WTC11 (cell line): ENCODE measurements at regions not wholly inside any gene's neighbourhood (a gene's known extent, or its start where the extent isn't known, plus 50 kb on each side); places are given as distances from the start of the nearest gene placed in this dataset.
"Not testable (repeated sequence)": the region's sequence is repeated elsewhere in the genome, so short reads cannot be mapped to it uniquely, and the experiment has no call there.

ENCODE experiments used
- ATAC-seq: fragments of 200-7000 bp; cut with Tn5 transposase; 2 replicates; pipeline ENCODE4 v1.10.0; 2021; ENCODE audit warnings: mild to moderate bottlenecking, moderate library complexity
- CTCF ChIA-PET: fragments of 300-600 bp; sonication (Branson Sonifier 250); formaldehyde crosslinking; loops from one replicate; lab custom pipeline; 2021; ENCODE audit warnings: antibody characterized with exemption; lab: Charles Lee
- POLR2A ChIA-PET: fragments of 350-600 bp; sonication (Branson Sonifier 250); formaldehyde crosslinking; loops from one replicate; lab custom pipeline; 2021; ENCODE audit warnings: antibody characterized with exemption; lab: Charles Lee
- DNase-seq: peaks from one replicate; pipeline ENCODE4 v3.0.0; 2021; ENCODE audit warnings: low spot score
- H3K27ac Mint-ChIP-seq: 2 replicates; pipeline ENCODE4 v1.8.0; 2021; ENCODE audit warnings: mixed read lengths
- H3K27me3 Mint-ChIP-seq: 2 replicates; pipeline ENCODE4 v1.8.0; 2021; ENCODE audit warnings: low read depth, mild to moderate bottlenecking, moderate library complexity, mixed read lengths
- H3K36me3 Mint-ChIP-seq: 2 replicates; pipeline ENCODE4 v1.8.0; 2021; ENCODE audit warnings: mixed read lengths
- H3K4me1 Mint-ChIP-seq: 2 replicates; pipeline ENCODE4 v1.8.0; 2022; ENCODE audit warnings: mixed read lengths
- H3K4me3 Mint-ChIP-seq: 2 replicates; pipeline ENCODE4 v1.8.0; 2021; ENCODE audit warnings: mild to moderate bottlenecking, moderate library complexity, mixed read lengths
- H3K9me3 Mint-ChIP-seq: 2 replicates; pipeline ENCODE4 v1.8.0; 2021; ENCODE audit warnings: mixed read lengths

DNA sequence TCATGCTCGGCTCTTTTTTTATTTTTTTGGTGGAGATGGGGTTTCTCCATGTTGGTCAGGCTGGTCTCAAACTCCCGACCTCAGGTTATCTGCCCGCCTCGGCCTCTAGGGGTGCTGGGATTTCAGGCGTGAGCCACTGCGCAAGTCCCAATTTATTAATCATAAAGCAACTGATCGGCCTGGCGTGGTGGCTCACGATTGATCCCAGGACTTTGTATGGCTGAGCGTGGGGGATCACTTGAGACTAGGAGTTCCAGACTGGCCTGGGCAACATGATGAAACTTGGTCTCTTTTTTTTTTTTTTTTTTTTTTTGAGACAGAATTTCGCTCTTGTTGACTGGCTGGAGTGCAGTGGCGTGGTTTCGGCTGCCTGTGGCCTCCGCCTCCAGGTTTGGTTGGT, 139.8 kb downstream of the GOLGA6L22 start:
- H3K9me3 Mint-ChIP-seq, DNase-seq, H3K27ac Mint-ChIP-seq, H3K4me3 Mint-ChIP-seq, H3K4me1 Mint-ChIP-seq, CTCF ChIA-PET, POLR2A ChIA-PET, H3K27me3 Mint-ChIP-seq, ATAC-seq, H3K36me3 Mint-ChIP-seq: not testable (repeated sequence)

DNA sequence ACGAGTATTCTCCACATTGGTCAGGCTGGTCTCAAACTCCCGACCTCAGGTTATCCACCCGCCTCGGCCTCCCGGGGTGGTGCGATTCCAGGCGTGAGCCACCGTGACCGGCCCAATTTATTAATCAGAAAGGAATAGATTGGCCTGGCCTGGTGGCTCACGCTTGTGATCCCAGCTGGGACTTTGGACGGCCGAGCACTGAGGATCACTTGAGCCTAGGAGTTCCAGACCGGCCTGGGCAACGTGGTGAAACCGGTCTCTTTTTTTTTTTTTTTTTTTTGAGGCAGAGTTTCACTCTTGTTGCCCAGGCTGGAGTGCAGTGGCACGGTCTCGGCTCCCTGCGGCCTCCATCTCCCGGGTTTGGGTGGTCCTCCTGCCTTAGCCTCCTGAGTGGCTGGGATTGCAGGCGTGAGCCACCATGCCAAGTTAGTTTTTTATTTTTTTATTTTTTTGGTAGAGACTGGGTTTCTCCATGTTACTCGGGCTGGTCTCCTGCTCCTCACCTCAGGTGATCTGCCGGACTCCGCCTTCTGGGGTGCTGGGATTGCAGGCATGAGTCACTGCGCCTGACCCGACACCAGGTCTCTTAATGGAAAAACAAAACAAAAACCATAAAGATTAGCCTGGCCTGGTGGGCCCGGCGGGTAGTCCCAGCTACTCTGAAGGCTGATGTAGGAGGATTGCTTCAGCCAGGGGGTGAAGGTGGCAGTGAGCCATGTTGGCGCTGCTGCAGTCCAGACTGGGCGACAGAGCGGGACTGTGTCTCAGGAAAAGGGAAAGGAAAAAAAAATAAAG, 141.0 kb downstream of the GOLGA6L22 start:
- POLR2A ChIA-PET, DNase-seq, H3K9me3 Mint-ChIP-seq, H3K27ac Mint-ChIP-seq, ATAC-seq, H3K4me1 Mint-ChIP-seq, H3K4me3 Mint-ChIP-seq, H3K36me3 Mint-ChIP-seq, CTCF ChIA-PET, H3K27me3 Mint-ChIP-seq: not testable (repeated sequence)

- DNase-seq, H3K36me3 Mint-ChIP-seq, CTCF ChIA-PET: not testable (repeated sequence)
Measured at GRCh38 chr15:22616976-22617375, 158.3 kb downstream of the GOLGA6L22 start.

DNA sequence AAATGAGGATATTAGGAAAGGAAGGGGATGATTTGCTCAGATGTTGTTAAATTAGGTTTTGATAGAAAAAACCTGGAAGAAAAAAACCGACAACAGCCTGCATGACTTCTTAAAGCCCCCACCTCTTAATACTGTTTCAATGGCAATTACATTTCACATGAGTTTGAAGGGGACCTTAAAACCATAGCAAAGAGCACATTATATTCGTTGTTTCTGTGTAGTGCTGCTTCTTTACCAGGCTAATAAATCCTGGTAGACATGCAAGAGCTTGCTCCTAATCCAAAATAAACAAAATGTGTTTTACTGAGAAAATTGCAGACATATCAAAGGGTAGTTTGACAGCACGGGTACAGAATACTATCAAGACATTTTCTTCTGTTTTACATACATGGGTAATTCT, 154.7 kb upstream of the NIPA1 start:
- H3K27me3 Mint-ChIP-seq, CTCF ChIA-PET, H3K27ac Mint-ChIP-seq, H3K4me3 Mint-ChIP-seq, H3K36me3 Mint-ChIP-seq, ATAC-seq, H3K9me3 Mint-ChIP-seq, POLR2A ChIA-PET, DNase-seq, H3K4me1 Mint-ChIP-seq: not testable (repeated sequence)

More at GRCh38 chr15:22616976-22617375, 158.3 kb downstream of the GOLGA6L22 start:
- H3K27me3 Mint-ChIP-seq, H3K4me1 Mint-ChIP-seq, H3K9me3 Mint-ChIP-seq, H3K27ac Mint-ChIP-seq, POLR2A ChIA-PET, ATAC-seq, H3K4me3 Mint-ChIP-seq: not testable (repeated sequence)

GRCh38 chr15:22639983-22640382, 146.5 kb upstream of the NIPA1 start:
- H3K9me3 Mint-ChIP-seq, ATAC-seq, H3K36me3 Mint-ChIP-seq, H3K27ac Mint-ChIP-seq, CTCF ChIA-PET, H3K4me3 Mint-ChIP-seq, POLR2A ChIA-PET, DNase-seq, H3K4me1 Mint-ChIP-seq, H3K27me3 Mint-ChIP-seq: not testable (repeated sequence)

DNA sequence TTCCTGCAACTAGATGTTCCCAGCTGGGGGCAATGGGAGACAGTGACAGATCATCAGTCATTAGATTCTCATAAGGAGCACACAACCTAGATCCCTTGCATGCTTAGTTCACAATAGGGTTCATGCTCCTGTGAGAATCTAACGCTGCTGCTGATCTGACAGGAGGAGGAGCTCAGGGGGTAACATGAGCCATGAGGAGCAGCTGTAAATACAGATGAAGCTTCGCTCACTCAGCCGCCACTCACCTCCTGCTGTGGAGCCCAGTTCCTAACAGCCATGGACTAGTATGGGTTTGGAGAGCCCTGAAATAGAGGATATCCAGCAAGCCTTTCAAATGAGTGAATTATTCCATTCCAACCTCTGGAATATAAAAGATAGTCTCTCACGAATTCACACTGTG, 137.0 kb upstream of the NIPA1 start:
- POLR2A ChIA-PET, H3K4me1 Mint-ChIP-seq, H3K36me3 Mint-ChIP-seq, DNase-seq, H3K27ac Mint-ChIP-seq, H3K4me3 Mint-ChIP-seq, CTCF ChIA-PET, ATAC-seq, H3K27me3 Mint-ChIP-seq: not testable (repeated sequence)
- H3K9me3 Mint-ChIP-seq, result peaks cover 30% of the 10 kb centered on the region

GRCh38 chr15:22651179-22651578, 135.3 kb upstream of the NIPA1 start:
- H3K27me3 Mint-ChIP-seq, H3K4me3 Mint-ChIP-seq, CTCF ChIA-PET, H3K27ac Mint-ChIP-seq, DNase-seq, H3K4me1 Mint-ChIP-seq, ATAC-seq, POLR2A ChIA-PET, H3K36me3 Mint-ChIP-seq: not testable (repeated sequence)
- H3K9me3 Mint-ChIP-seq, result peaks cover 30% of the 10 kb centered on the region

DNA sequence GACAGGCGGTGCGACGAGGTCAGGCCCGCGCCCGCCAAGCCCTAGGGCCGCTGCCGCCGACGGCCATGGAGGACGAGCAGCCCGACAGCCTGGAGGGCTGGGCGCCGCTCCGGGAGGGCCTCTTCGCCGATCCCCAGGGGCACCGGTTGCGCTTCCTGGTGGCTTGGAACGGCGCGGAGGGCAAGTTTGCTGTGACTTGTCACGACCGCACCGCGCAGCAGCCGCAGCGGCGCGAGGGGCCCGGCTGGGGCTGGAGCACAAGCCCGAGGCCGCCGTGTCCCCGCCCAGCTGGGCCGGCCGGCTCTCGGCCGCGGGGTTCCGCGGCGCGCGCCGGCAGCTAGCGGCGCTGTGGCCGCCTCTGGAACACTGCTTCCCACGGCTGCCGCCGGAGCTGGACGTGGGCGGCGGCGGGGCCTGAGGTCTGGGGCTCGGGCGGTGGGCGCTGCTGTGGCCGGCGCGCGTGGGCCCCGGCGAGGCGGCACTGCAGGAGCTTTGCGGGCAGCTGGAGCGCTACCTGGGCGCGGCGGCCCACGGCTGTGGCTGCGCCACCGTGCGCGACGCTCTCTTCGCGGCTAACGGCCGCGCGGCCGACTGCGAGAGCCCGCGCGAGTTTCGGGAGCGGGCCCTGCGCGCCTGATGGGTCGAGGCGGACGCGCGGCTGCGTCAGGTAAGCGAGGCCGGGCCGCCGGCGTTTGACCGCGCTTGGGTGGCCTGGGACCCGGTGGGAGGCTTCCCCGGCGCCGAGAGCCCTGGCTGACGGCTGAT, 122.0 kb upstream of the NIPA1 start:
- H3K4me1 Mint-ChIP-seq, H3K36me3 Mint-ChIP-seq, H3K9me3 Mint-ChIP-seq, H3K27ac Mint-ChIP-seq, POLR2A ChIA-PET, CTCF ChIA-PET: not testable (repeated sequence)
- peak overlapping the region; percentile 50; the same call in 1 of the 2 replicates for H3K4me3 Mint-ChIP-seq
- DNase-seq (peak; percentile 39), ATAC-seq (peak; percentile 87)
- H3K27me3 Mint-ChIP-seq, result peaks cover 39% of the 10 kb centered on the region
